SK-N-SH (cell line): ENCODE measurements at regions not wholly inside any gene's neighbourhood (a gene's known extent, or its start where the extent isn't known, plus 50 kb on each side); places are given as distances from the start of the nearest gene placed in this dataset.

Experiments used
- CTCF ChIP-seq: fragments of 200-600 bp; sonication (generic); IDR thresholded peaks from 2 replicates; pipeline ENCODE4 v1.6.1; 2017; ENCODE audit warnings: antibody characterized with exemption, mild to moderate bottlenecking, moderate library complexity
- MXI1 ChIP-seq: IDR thresholded peaks from 2 replicates; pipeline ENCODE4 v1.6.1; 2012; ENCODE audit warnings: mild to moderate bottlenecking, low read depth, low read length, improper control_type of control experiment
- NFIC ChIP-seq: IDR thresholded peaks from 2 replicates; pipeline ENCODE4 v1.4.0; 2012; ENCODE audit warnings: borderline replicate concordance
- RAD21 ChIP-seq: IDR thresholded peaks from 2 replicates; pipeline ENCODE4 v1.6.1; 2012; ENCODE audit warnings: mild to moderate bottlenecking, low read length
- TEAD4 ChIP-seq: IDR thresholded peaks from 2 replicates; pipeline ENCODE4 v1.4.0; 2012; ENCODE audit warnings: mild to moderate bottlenecking, borderline replicate concordance; ENCODE audit not compliant: insufficient read depth
- TF ChIP-seq, protein P1 (sequence below): IDR thresholded peaks from 2 replicates; pipeline ENCODE4 v1.4.0; 2012; ENCODE audit warnings: low read depth

DNA sequence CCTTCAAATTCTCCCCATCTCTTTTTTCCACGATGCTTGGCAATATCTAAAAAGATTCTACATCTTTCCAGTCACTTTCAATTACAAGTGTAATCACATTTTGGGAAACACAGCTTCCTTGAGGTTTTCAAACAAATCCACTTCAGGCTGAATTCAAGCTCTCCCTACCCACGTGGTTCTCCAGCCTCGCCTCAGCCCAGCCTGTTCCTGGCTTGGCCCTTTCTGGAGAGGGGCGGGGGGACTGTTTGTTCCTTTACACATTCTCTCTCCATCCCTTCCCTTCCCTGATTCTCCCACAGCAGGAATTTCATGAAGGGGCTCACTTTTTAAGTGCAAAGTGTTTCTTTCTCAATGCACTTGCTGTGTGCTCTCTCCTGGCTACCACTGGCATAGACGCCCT is 226.3 kb upstream of the SOX11 start:
- TF ChIP-seq CTCF (no peak), MXI1 (no peak), TEAD4 (no peak), NFIC (no peak), RAD21 (no peak)
- TF ChIP-seq, protein P1, sequence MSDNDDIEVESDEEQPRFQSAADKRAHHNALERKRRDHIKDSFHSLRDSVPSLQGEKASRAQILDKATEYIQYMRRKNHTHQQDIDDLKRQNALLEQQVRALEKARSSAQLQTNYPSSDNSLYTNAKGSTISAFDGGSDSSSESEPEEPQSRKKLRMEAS, result no peak
